Left lung (tissue), 4 donors: ENCODE measurements at regions not wholly inside any gene's neighbourhood (a gene's known extent, or its start where the extent isn't known, plus 50 kb on each side); places are given as distances from the start of the nearest gene placed in this dataset.

Experiments used
- ATAC-seq: fragments of 200-7000 bp; cut with Tn5 transposase; one replicate; pipeline ENCODE4 v1.9.1; 2020; ENCODE audit warnings: moderate library complexity
- DNase-seq, 4 donors: peaks; one replicate each; pipeline ENCODE4 v3.0.0-alpha.2; 2013 to 2020
- H3K27ac ChIP-seq, 2 donors: fragments of 200-600 bp; sonication (generic) in 1 of 2; one replicate each; pipeline versions ENCODE4 v1.5.0 to v1.8.0; 2020 to 2021
- H3K27me3 ChIP-seq, 2 donors: fragments of 200-600 bp; sonication (generic) in 1 of 2; one replicate each; pipeline versions ENCODE4 v1.5.0 to v1.8.0; 2020 to 2021
- H3K36me3 ChIP-seq, 2 donors: fragments of 200-600 bp; sonication (generic) in 1 of 2; one replicate each; pipeline versions ENCODE4 v1.5.0 to v1.8.0; 2020 to 2021
- H3K4me1 ChIP-seq, 2 donors: fragments of 200-600 bp; one replicate each; pipeline ENCODE4 v1.8.0; 2021
- H3K4me3 ChIP-seq, 2 donors: fragments of 200-600 bp; sonication (generic) in 1 of 2; one replicate each; pipeline versions ENCODE4 v1.5.0 to v1.8.0; 2020 to 2021; ENCODE audit warnings: mild to moderate bottlenecking in 1 of 2
- H3K9me3 ChIP-seq, 2 donors: fragments of 200-600 bp; sonication (generic) in 1 of 2; one replicate each; pipeline versions ENCODE4 v1.5.0 to v1.8.0; 2020 to 2021
- intact Hi-C, 2 donors: fragments of 100-400 bp; cut with DNase I; formaldehyde crosslinking; loops; one replicate each; pipeline versions ENCODE4 v1.11.2 to v1.14.2; 2022
- TF ChIP-seq, protein P1 (sequence below), 2 donors: fragments of 200-600 bp; sonication (generic) in 1 of 2; IDR thresholded peaks; one replicate each; pipeline versions ENCODE4 v1.5.0 to v1.8.0; 2021; ENCODE audit warnings: antibody characterized with exemption in 2 of 2
- donor health status: DM: no; HTN: yes; CAD: no.
- donor health status: DM: no; HTN: no; CAD: no.

GRCh38 chr13:72199640-72200039 lies 332.6 kb upstream of the DACH1 start:
- no peak for ATAC-seq
- intact Hi-C loops, result no loop called here

GRCh38 chr13:72198967-72199560 lies 332.1 kb upstream of the DACH1 start:
- TF ChIP-seq, protein P1, sequence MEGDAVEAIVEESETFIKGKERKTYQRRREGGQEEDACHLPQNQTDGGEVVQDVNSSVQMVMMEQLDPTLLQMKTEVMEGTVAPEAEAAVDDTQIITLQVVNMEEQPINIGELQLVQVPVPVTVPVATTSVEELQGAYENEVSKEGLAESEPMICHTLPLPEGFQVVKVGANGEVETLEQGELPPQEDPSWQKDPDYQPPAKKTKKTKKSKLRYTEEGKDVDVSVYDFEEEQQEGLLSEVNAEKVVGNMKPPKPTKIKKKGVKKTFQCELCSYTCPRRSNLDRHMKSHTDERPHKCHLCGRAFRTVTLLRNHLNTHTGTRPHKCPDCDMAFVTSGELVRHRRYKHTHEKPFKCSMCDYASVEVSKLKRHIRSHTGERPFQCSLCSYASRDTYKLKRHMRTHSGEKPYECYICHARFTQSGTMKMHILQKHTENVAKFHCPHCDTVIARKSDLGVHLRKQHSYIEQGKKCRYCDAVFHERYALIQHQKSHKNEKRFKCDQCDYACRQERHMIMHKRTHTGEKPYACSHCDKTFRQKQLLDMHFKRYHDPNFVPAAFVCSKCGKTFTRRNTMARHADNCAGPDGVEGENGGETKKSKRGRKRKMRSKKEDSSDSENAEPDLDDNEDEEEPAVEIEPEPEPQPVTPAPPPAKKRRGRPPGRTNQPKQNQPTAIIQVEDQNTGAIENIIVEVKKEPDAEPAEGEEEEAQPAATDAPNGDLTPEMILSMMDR (IDR thresholded peaks at IDR 0.05), result no peak
- H3K4me3 ChIP-seq, result no peak overlapping the region
- H3K36me3 ChIP-seq, result no peaks in the 10 kb centered on the region
- no peak overlapping the region for H3K27ac ChIP-seq
- DNase-seq, result no peak
- no peaks in the 10 kb centered on the region for H3K27me3 ChIP-seq
- intact Hi-C loops, result no loop called here
- H3K9me3 ChIP-seq, result no peaks in the 10 kb centered on the region
- no peaks in the 10 kb centered on the region for H3K4me1 ChIP-seq
- ATAC-seq, result no peak

More at GRCh38 chr13:72199640-72200039, 332.6 kb upstream of the DACH1 start:
- no peak for DNase-seq
- Histone ChIP-seq H3K27ac (no peak overlapping the region), H3K36me3 (no peaks in the 10 kb centered on the region), H3K4me1 (no peaks in the 10 kb centered on the region), H3K4me3 (no peak overlapping the region), H3K9me3 (no peaks in the 10 kb centered on the region), H3K27me3 (no peaks in the 10 kb centered on the region)
- TF ChIP-seq, protein P1 (IDR thresholded peaks at IDR 0.05), result no peak

DNA sequence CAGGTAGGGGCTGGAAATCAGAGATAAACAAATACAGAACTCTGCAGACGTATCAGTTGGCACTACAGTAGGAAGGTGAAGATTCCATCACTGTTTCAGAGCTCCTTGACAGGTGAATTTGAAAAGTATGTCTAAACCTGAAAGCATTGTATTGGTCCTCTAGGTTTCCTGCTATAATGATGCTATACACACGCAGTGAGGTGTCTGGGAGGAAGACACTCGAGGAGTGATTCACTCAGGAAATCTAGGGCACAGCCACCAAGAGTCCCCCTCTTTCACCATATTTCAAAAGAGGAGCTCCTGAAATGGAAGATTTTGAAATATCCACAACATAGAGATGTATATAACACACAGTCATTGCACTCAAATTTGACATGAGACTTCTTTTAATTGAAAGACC lies 331.0 kb upstream of the DACH1 start:
- Histone ChIP-seq H3K27me3 (no peaks in the 10 kb centered on the region), H3K27ac (no peak overlapping the region), H3K36me3 (no peaks in the 10 kb centered on the region), H3K9me3 (no peaks in the 10 kb centered on the region), H3K4me1 (no peaks in the 10 kb centered on the region), H3K4me3 (no peak overlapping the region)
- no peak for ATAC-seq
- DNase-seq, result no peak
- TF ChIP-seq, protein P1 (IDR thresholded peaks at IDR 0.05), result no peak
- intact Hi-C loops, result no loop called here

DNA sequence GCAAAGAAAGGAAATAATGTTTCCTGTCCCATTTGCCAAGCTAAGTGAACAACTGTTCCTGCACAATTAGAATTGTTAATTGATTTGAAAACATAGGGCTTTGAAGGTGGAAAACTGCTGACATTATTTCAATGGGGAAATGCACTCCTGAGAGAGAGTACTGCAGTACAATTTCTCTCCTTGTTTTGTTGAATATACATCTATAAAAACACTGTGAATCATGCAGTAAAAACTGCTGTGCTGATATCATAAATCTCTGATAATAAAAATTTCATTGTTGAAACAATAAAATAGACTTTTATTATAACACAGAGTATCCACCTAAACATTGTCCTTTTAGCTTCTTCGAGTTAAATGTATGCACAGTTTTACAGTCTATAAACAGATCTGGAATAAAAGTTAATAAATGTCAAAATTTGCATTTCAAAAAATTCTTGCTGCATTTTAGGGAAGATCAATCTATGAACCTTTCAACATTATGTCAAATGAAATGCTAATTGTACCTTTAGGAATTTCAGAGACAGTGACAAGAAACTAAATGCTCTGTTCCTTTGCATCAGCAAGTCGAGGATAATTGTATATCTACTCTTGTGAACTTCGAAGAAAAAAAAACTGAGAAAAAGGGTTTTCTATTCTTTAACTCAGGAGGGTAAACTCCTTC lies 328.2 kb upstream of the DACH1 start:
- no peaks in the 10 kb centered on the region for H3K9me3 ChIP-seq
- no peaks in the 10 kb centered on the region for H3K27me3 ChIP-seq
- intact Hi-C loops, result no loop called here
- no peak for DNase-seq
- H3K4me1 ChIP-seq, result no peaks in the 10 kb centered on the region
- TF ChIP-seq, protein P1 (IDR thresholded peaks at IDR 0.05), result no peak
- ATAC-seq, result no peak
- no peak overlapping the region for H3K4me3 ChIP-seq
- no peaks in the 10 kb centered on the region for H3K36me3 ChIP-seq
- no peak overlapping the region for H3K27ac ChIP-seq

DNA sequence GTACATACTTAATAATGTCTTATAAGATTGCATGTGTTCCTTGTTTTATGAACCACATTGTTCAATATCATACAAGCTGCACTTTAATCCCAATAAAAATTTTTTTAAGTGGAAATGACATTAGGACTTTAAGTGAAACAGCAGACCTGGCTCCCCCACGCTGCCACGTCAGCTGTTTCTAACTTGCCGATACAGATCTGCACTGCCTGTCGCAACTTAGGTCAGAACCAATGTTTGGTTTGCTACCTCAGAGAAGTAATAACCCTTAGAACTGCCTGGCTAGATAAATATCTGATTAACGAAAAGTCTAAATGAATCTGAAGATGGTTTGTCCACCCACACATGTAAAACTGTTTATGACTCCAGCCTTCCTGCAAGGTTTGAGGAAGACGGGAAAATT lies 327.5 kb upstream of the DACH1 start:
- H3K9me3 ChIP-seq, result no peaks in the 10 kb centered on the region
- H3K36me3 ChIP-seq, result no peaks in the 10 kb centered on the region
- TF ChIP-seq, protein P1 (IDR thresholded peaks at IDR 0.05), result no peak
- intact Hi-C loops, result no loop called here
- no peaks in the 10 kb centered on the region for H3K4me1 ChIP-seq
- H3K27ac ChIP-seq, result no peak overlapping the region
- no peak overlapping the region for H3K4me3 ChIP-seq
- DNase-seq (peak in 1 of 4 donors; percentile 21), ATAC-seq (no peak)
- no peaks in the 10 kb centered on the region for H3K27me3 ChIP-seq
